Endodermal cell (in vitro differentiated cells): ENCODE measurements at regions not wholly inside any gene's neighbourhood (a gene's known extent, or its start where the extent isn't known, plus 50 kb on each side); places are given as distances from the start of the nearest gene placed in this dataset.
A peak's percentile ranks its signal among the peaks of the same experiment; 100 is the strongest.

Source experiments
- DNase-seq: peaks from one replicate; pipeline ENCODE4 v3.0.0-alpha.2; 2017
- H3K27ac ChIP-seq: 2 replicates; pipeline ENCODE4 v1.5.1; 2013; ENCODE audit warnings: mild to moderate bottlenecking, low read depth, low read length, moderate library complexity
- H3K27me3 ChIP-seq: 2 replicates; pipeline ENCODE4 v1.6.1; 2013; ENCODE audit warnings: mild to moderate bottlenecking, low read length, moderate library complexity; ENCODE audit not compliant: insufficient read depth, control insufficient read depth, poor library complexity, severe bottlenecking
- H3K36me3 ChIP-seq: 2 replicates; pipeline ENCODE4 v1.7.0; 2013; ENCODE audit warnings: mild to moderate bottlenecking, low read length, moderate library complexity; ENCODE audit not compliant: control insufficient read depth, insufficient read depth
- H3K4me1 ChIP-seq: one replicate; pipeline ENCODE4 v1.7.0; 2013; ENCODE audit warnings: low read length; ENCODE audit not compliant: control insufficient read depth, insufficient read depth
- H3K4me3 ChIP-seq: 2 replicates; pipeline ENCODE4 v1.5.1; 2013; ENCODE audit warnings: mild to moderate bottlenecking, low read length, moderate library complexity
- H3K9ac ChIP-seq: 2 replicates; pipeline ENCODE4 v1.6.1; 2013; ENCODE audit warnings: mild to moderate bottlenecking, low read length, moderate library complexity; ENCODE audit not compliant: poor library complexity, severe bottlenecking; ENCODE audit errors: extremely low read depth
- H3K9me3 ChIP-seq: 2 replicates; pipeline ENCODE4 v1.6.1; 2013; ENCODE audit warnings: mild to moderate bottlenecking, low read length, moderate library complexity; ENCODE audit not compliant: control insufficient read depth
- H3K27ac Mint-ChIP-seq: 2 replicates; pipeline ENCODE4 v1.8.0; 2020; ENCODE audit warnings: mixed read lengths
- H3K27me3 Mint-ChIP-seq: 2 replicates; pipeline ENCODE4 v1.8.0; 2021; ENCODE audit warnings: mild to moderate bottlenecking, mixed read lengths; ENCODE audit not compliant: insufficient read depth
- H3K36me3 Mint-ChIP-seq: 2 replicates; pipeline ENCODE4 v1.8.0; 2020; ENCODE audit warnings: low read depth, mixed read lengths
- H3K4me1 Mint-ChIP-seq: 2 replicates; pipeline ENCODE4 v1.8.0; 2020; ENCODE audit warnings: mixed read lengths
- H3K4me3 Mint-ChIP-seq: 2 replicates; pipeline ENCODE4 v1.8.0; 2020; ENCODE audit warnings: mild to moderate bottlenecking, moderate library complexity, mixed read lengths
- H3K9me3 Mint-ChIP-seq: 2 replicates; pipeline ENCODE4 v1.8.0; 2020; ENCODE audit warnings: mild to moderate bottlenecking, mixed read lengths
- CTCF ChIP-seq: fragments of 200-600 bp; sonication (generic); conservative IDR thresholded peaks from 2 replicates; pipeline ENCODE4 v1.5.0; 2021; ENCODE audit warnings: antibody characterized with exemption, mild to moderate bottlenecking
- WGBS, 2 experiments: methylation state at CpG; one replicate each; pipeline versions ENCODE4 v1.1.5 to v1.1.7; 2013; ENCODE audit warnings: missing lambda C conversion rate in 2 of 2, mixed read lengths in 1 of 2; ENCODE audit not compliant: insufficient coverage in 1 of 2, insufficient read length in 1 of 2; 5-methylcytosine and 5-hydroxymethylcytosine counted together

- no peak overlapping the region for H3K9ac ChIP-seq
- no peak for TF ChIP-seq CTCF
- no peaks in the 10 kb centered on the region for H3K9me3 ChIP-seq
- Mint-ChIP-seq H3K36me3 (no peaks in the 10 kb centered on the region), H3K4me1 (peaks cover 20% of the 10 kb centered on the region), H3K27me3 (no peaks in the 10 kb centered on the region), H3K9me3 (no peaks in the 10 kb centered on the region), H3K27ac (no peak overlapping the region), H3K4me3 (no peak overlapping the region)
- peaks cover 8% of the 10 kb centered on the region for H3K4me1 ChIP-seq
- 91 to 94% methylated on average over 6 to 7 of the region's 7 CpGs for WGBS, 2 experiments
- no peaks in the 10 kb centered on the region for H3K27me3 ChIP-seq
- DNase-seq, result no peak
- no peaks in the 10 kb centered on the region for H3K36me3 ChIP-seq
- H3K27ac ChIP-seq, result peak overlapping the region; percentile 84
- H3K4me3 ChIP-seq, result no peak overlapping the region
These were observed 107.2 kb upstream of the RAD23B start for GRCh38 chr9:107175816-107176435.

- Histone ChIP-seq H3K4me1 (peaks cover 8% of the 10 kb centered on the region), H3K9ac (no peak overlapping the region), H3K9me3 (no peaks in the 10 kb centered on the region), H3K27me3 (no peaks in the 10 kb centered on the region), H3K36me3 (no peaks in the 10 kb centered on the region), H3K4me3 (no peak overlapping the region), H3K27ac (peak overlapping the region; percentile 84)
- Mint-ChIP-seq H3K4me1 (peaks cover 26% of the 10 kb centered on the region), H3K27ac (no peak overlapping the region), H3K9me3 (no peaks in the 10 kb centered on the region), H3K36me3 (no peaks in the 10 kb centered on the region), H3K4me3 (no peak overlapping the region), H3K27me3 (no peaks in the 10 kb centered on the region)
- no peak for TF ChIP-seq CTCF
- WGBS, 2 experiments, result 92 to 93% methylated on average over 8 to 12 of the region's 12 CpGs
- DNase-seq, result no peak
These were observed 106.5 kb upstream of the RAD23B start for GRCh38 chr9:107176436-107177151.

- no peak for DNase-seq
- Histone ChIP-seq H3K4me1 (peaks cover 8% of the 10 kb centered on the region), H3K36me3 (no peaks in the 10 kb centered on the region), H3K4me3 (no peak overlapping the region), H3K9me3 (no peaks in the 10 kb centered on the region), H3K9ac (no peak overlapping the region), H3K27ac (peak overlapping the region; percentile 84), H3K27me3 (no peaks in the 10 kb centered on the region)
- Mint-ChIP-seq H3K27ac (no peak overlapping the region), H3K9me3 (no peaks in the 10 kb centered on the region), H3K27me3 (no peaks in the 10 kb centered on the region), H3K4me3 (no peak overlapping the region), H3K36me3 (no peaks in the 10 kb centered on the region), H3K4me1 (peaks cover 30% of the 10 kb centered on the region)
- 84 to 92% methylated on average over 5 to 7 of the region's 7 CpGs for WGBS, 2 experiments
- TF ChIP-seq CTCF, result no peak
These were observed 105.7 kb upstream of the RAD23B start for GRCh38 chr9:107177243-107177839.
